Sigmoid colon (tissue), 4 donors: ENCODE measurements at regions not wholly inside any gene's neighbourhood (a gene's known extent, or its start where the extent isn't known, plus 50 kb on each side); places are given as distances from the start of the nearest gene placed in this dataset.

Experiments used
- EP300 ChIP-seq, 4 donors: sonication (generic); formaldehyde crosslinking; IDR thresholded peaks; one replicate each; pipeline ENCODE4 v1.6.1; 2017; ENCODE audit warnings: antibody characterized with exemption in 4 of 4
- POLR2A ChIP-seq, 2 donors: fragments of 450-650 bp; IDR thresholded peaks; one replicate each; pipeline ENCODE4 v1.6.1; 2016; ENCODE audit warnings: antibody characterized with exemption in 2 of 2, mild to moderate bottlenecking in 2 of 2, moderate library complexity in 2 of 2
- TF ChIP-seq, protein P1 (sequence below), 4 experiments: fragments of 450-650 bp in 3 of 4; fragments of 200-600 bp in 1 of 4; IDR thresholded peaks; one replicate each; pipeline ENCODE4 v1.5.1; 2016 to 2019; ENCODE audit warnings: antibody characterized with exemption in 4 of 4, mild to moderate bottlenecking in 3 of 4, moderate library complexity in 2 of 4

DNA sequence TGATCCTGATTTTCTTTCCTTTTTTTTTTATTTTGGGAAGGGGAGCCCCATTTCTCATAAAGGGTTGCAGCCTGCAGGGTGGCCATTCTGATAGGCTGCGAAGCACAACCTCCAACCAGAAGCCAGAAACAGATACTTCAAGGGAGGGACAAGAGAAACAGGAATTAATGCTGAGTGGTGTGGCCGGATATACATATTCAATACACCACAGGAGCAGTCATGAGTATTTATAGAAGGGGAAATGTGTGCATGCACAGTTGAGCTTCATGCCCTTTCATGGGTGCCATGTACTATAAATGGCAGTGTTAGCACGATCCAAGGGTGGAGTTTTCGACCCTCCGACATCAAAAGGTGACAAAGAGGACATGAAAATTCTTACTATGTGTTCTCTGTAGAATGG, 320.8 kb downstream of the CBLN1 start:
- TF ChIP-seq, protein P1, sequence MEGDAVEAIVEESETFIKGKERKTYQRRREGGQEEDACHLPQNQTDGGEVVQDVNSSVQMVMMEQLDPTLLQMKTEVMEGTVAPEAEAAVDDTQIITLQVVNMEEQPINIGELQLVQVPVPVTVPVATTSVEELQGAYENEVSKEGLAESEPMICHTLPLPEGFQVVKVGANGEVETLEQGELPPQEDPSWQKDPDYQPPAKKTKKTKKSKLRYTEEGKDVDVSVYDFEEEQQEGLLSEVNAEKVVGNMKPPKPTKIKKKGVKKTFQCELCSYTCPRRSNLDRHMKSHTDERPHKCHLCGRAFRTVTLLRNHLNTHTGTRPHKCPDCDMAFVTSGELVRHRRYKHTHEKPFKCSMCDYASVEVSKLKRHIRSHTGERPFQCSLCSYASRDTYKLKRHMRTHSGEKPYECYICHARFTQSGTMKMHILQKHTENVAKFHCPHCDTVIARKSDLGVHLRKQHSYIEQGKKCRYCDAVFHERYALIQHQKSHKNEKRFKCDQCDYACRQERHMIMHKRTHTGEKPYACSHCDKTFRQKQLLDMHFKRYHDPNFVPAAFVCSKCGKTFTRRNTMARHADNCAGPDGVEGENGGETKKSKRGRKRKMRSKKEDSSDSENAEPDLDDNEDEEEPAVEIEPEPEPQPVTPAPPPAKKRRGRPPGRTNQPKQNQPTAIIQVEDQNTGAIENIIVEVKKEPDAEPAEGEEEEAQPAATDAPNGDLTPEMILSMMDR (IDR thresholded peaks at IDR 0.05), result no peak
- TF ChIP-seq EP300 (IDR thresholded peaks at IDR 0.05), result no peak
- no peak for TF ChIP-seq POLR2A (IDR thresholded peaks at IDR 0.05)
